HepG2 (cell line): ENCODE measurements at regions not wholly inside any gene's neighbourhood (a gene's known extent, or its start where the extent isn't known, plus 50 kb on each side); places are given as distances from the start of the nearest gene placed in this dataset.

Experiments
- ATAC-seq: fragments of 200-7000 bp; cut with Tn5 transposase; 3 replicates; pipeline ENCODE4 v1.9.1; 2020; ENCODE audit warnings: mild to moderate bottlenecking, moderate library complexity
- BruUV-seq: library from RNA; stranded (reverse); fragments of 400-500 nt; replicated peaks from 2 replicates; lab custom pipeline; 2021; lab: Mats Ljungman, UMichigan
- CTCF ChIA-PET: fragments of 300-600 bp; formaldehyde crosslinking; extraction: SDS; loops from one replicate; lab custom pipeline; 2021; ENCODE audit warnings: low total read pairs, inconsistent platforms, low intra/inter-chr PET ratio; lab: Yijun Ruan, JAX
- POLR2A ChIA-PET: fragments of 350-600 bp; sonication (Branson Sonifier 250); formaldehyde crosslinking; loops from one replicate; lab custom pipeline; 2020; ENCODE audit warnings: antibody characterized with exemption, inconsistent platforms; lab: Yijun Ruan, JAX
- DNase-seq: peaks from one replicate; pipeline ENCODE4 v3.0.0-alpha.2; 2015; ENCODE audit warnings: low spot score
- FAIRE-seq: peaks from 3 replicates; lab custom pipeline; 2011; peaks lifted over from hg19 to GRCh38; lab: Jason Lieb, UNC
- H2AFZ ChIP-seq: one replicate; pipeline ENCODE4 v1.6.1; 2011; ENCODE audit warnings: low read length, inconsistent platforms
- H3K27ac ChIP-seq: fragments of 300-600 bp; 3 replicates; pipeline ENCODE4 v1.8.0; 2011; ENCODE audit warnings: mixed run types, mild to moderate bottlenecking, mixed read lengths, low read length, inconsistent platforms; ENCODE audit not compliant: insufficient read depth; ENCODE audit errors: extremely low read length
- H3K27me3 ChIP-seq, 2 experiments: fragments of 200-600 bp in 1 of 2; 2 replicates in 1 of 2; 3 replicates in 1 of 2; pipeline versions ENCODE4 v1.6.0 to v1.8.0; 2011; ENCODE audit warnings: low read length in 2 of 2, mild to moderate bottlenecking in 2 of 2, moderate library complexity in 2 of 2, inconsistent platforms in 1 of 2; ENCODE audit not compliant: insufficient read depth in 2 of 2, control insufficient read depth in 1 of 2
- H3K36me3 ChIP-seq, 2 experiments: fragments of 200-600 bp in 1 of 2; replicated peaks in 1 of 2; 2 replicates in 1 of 2; 3 replicates in 1 of 2; pipeline versions ENCODE4 v1.5.1 to v1.8.0; 2011; ENCODE audit warnings: low read length in 2 of 2, inconsistent platforms in 1 of 2; ENCODE audit not compliant: insufficient read depth in 2 of 2, control insufficient read depth in 1 of 2
- H3K4me1 ChIP-seq: 2 replicates; pipeline ENCODE4 v1.5.1; 2012; ENCODE audit warnings: low read length, inconsistent platforms; ENCODE audit not compliant: insufficient read depth
- H3K4me2 ChIP-seq: 2 replicates; pipeline ENCODE4 v1.6.0; 2011; ENCODE audit warnings: low read depth, low read length, inconsistent platforms
- H3K4me3 ChIP-seq, 3 experiments: fragments of 200-600 bp in 1 of 3; sonication (generic), shearing (Covaris generic) in 1 of 3; replicated peaks in 1 of 3; 2 replicates each; pipeline ENCODE4 v1.5.1; 2011 to 2016; ENCODE audit warnings: low read length in 3 of 3, inconsistent platforms in 2 of 3, low read depth in 2 of 3, mild to moderate bottlenecking in 2 of 3, control low read depth in 1 of 3, mixed read lengths in 1 of 3; ENCODE audit not compliant: insufficient read depth in 1 of 3
- H3K79me2 ChIP-seq: one replicate; pipeline ENCODE4 v1.6.1; 2011; ENCODE audit warnings: low read length, inconsistent platforms; ENCODE audit not compliant: insufficient read depth
- H3K9ac ChIP-seq: 2 replicates; pipeline ENCODE4 v1.6.0; 2011; ENCODE audit warnings: mild to moderate bottlenecking, low read depth, low read length, inconsistent platforms; ENCODE audit not compliant: insufficient read depth
- H3K9me3 ChIP-seq: 2 replicates; pipeline ENCODE4 v1.5.1; 2012; ENCODE audit warnings: mild to moderate bottlenecking, low read length
- H4K20me1 ChIP-seq: 2 replicates; pipeline ENCODE4 v1.6.0; 2011; ENCODE audit warnings: inconsistent platforms, mild to moderate bottlenecking, low read length, moderate library complexity; ENCODE audit not compliant: insufficient read depth
- KDM2A ChIP-seq: sonication (generic); formaldehyde crosslinking; IDR thresholded peaks from 2 replicates; pipeline ENCODE4 v1.4.0; 2020; ENCODE audit warnings: low read depth, missing genetic modification reagents, borderline replicate concordance
- KLF9 ChIP-seq: IDR thresholded peaks from 2 replicates; pipeline ENCODE4 v1.6.1; 2016; ENCODE audit warnings: low read depth
- NFIB ChIP-seq: sonication (generic); formaldehyde crosslinking; IDR thresholded peaks from 2 replicates; pipeline ENCODE4 v1.9.0; 2021; ENCODE audit warnings: missing genetic modification reagents, mild to moderate bottlenecking, borderline replicate concordance
- NRL ChIP-seq: sonication (generic); formaldehyde crosslinking; IDR thresholded peaks from 2 replicates; pipeline ENCODE4 v1.5.0; 2020; ENCODE audit warnings: missing genetic modification reagents, mild to moderate bottlenecking, moderate library complexity, borderline replicate concordance
- POLR2AphosphoS2 ChIP-seq: IDR thresholded peaks from 2 replicates; pipeline ENCODE4 v1.6.1; 2011; ENCODE audit warnings: low read depth, low read length, improper control_type of control experiment
- SMYD3 ChIP-seq: sonication (generic); formaldehyde crosslinking; IDR thresholded peaks from 2 replicates; pipeline ENCODE4 v1.8.1; 2023; ENCODE audit warnings: mild to moderate bottlenecking, missing genetic modification reagents
- ZBTB1 ChIP-seq: sonication (generic); formaldehyde crosslinking; IDR thresholded peaks from 2 replicates; pipeline ENCODE4 v1.4.0; 2020; ENCODE audit warnings: missing genetic modification reagents, borderline replicate concordance
- ZHX2 ChIP-seq, 2 experiments: sonication (generic) in 1 of 2; formaldehyde crosslinking in 1 of 2; IDR thresholded peaks; 2 replicates each; pipeline versions ENCODE4 v1.6.1 to v1.9.0; 2014 to 2022; ENCODE audit warnings: antibody characterized with exemption in 1 of 2, borderline replicate concordance in 1 of 2, inconsistent platforms in 1 of 2, low read depth in 1 of 2, missing genetic modification reagents in 1 of 2
- ZNF737 ChIP-seq: sonication (generic); formaldehyde crosslinking; IDR thresholded peaks from 2 replicates; pipeline ENCODE4 v1.5.0; 2020; ENCODE audit warnings: missing genetic modification reagents, mild to moderate bottlenecking, borderline replicate concordance
- ZNF773 ChIP-seq: sonication (generic); formaldehyde crosslinking; IDR thresholded peaks from 2 replicates; pipeline ENCODE4 v1.4.0; 2020; ENCODE audit warnings: missing genetic modification reagents, borderline replicate concordance
- WGBS: methylation state at CpG from one replicate; pipeline ENCODE4 v1.1.6; 2017; ENCODE audit warnings: low lambda C conversion rate; 5-methylcytosine and 5-hydroxymethylcytosine counted together
- in situ Hi-C: cut with HindIII; loops from 2 replicates; pipeline ENCODE4 v1.10.0; 2017; ENCODE audit warnings: low pct_unique_long_range_greater_than_20kb; ENCODE audit not compliant: extremely low pct_ligation_motif_present
- intact Hi-C: fragments of 100-400 bp; cut with micrococcal nuclease; formaldehyde crosslinking; loops from one replicate; pipeline ENCODE4 v1.10.0; 2022; ENCODE audit not compliant: unreplicated experiment
- TF ChIP-seq, protein P1 (sequence below): sonication (generic); formaldehyde crosslinking; IDR thresholded peaks from 2 replicates; pipeline ENCODE4 v1.5.0; 2020; ENCODE audit warnings: mild to moderate bottlenecking, missing genetic modification reagents, moderate library complexity
- TF ChIP-seq, protein P2 (sequence below): sonication (generic); formaldehyde crosslinking; IDR thresholded peaks from 2 replicates; pipeline ENCODE4 v1.5.0; 2020; ENCODE audit warnings: missing genetic modification reagents

- H3K4me1 ChIP-seq, result no peaks in the 10 kb centered on the region
- H3K79me2 ChIP-seq, result no peaks in the 10 kb centered on the region
- H3K4me3 ChIP-seq, result no peak overlapping the region
- no peaks in the 10 kb centered on the region; a peak in 1 of 5 replicates for H3K27me3 ChIP-seq
- no peaks in the 10 kb centered on the region for H3K9me3 ChIP-seq
- no TSS peak for BruUV-seq
- H2AFZ ChIP-seq, result no peak overlapping the region
- in situ Hi-C loops, result no loop called here
- POLR2A ChIA-PET, result no interaction called here
- CTCF ChIA-PET, result no interaction called here
- intact Hi-C loops, result no loop called here
- H4K20me1 ChIP-seq, result no peaks in the 10 kb centered on the region
- TF ChIP-seq ZBTB1 (CRISPR knock-in tag) (no peak), NRL (CRISPR knock-in tag) (no peak), ZNF773 (CRISPR knock-in tag) (no peak), KDM2A (no peak), KLF9 (no peak), NFIB (CRISPR knock-in tag) (no peak), POLR2AphosphoS2 (no peak), ZHX2 (IDR thresholded peaks at IDR 0.05; ENCODE audit: low read depth) (no peak), ZHX2 (CRISPR knock-in tag; IDR thresholded peaks at IDR 0.05; ENCODE audit: borderline replicate concordance) (no peak), SMYD3 (CRISPR knock-in tag) (no peak), ZNF737 (CRISPR knock-in tag) (no peak)
- TF ChIP-seq, protein P1, sequence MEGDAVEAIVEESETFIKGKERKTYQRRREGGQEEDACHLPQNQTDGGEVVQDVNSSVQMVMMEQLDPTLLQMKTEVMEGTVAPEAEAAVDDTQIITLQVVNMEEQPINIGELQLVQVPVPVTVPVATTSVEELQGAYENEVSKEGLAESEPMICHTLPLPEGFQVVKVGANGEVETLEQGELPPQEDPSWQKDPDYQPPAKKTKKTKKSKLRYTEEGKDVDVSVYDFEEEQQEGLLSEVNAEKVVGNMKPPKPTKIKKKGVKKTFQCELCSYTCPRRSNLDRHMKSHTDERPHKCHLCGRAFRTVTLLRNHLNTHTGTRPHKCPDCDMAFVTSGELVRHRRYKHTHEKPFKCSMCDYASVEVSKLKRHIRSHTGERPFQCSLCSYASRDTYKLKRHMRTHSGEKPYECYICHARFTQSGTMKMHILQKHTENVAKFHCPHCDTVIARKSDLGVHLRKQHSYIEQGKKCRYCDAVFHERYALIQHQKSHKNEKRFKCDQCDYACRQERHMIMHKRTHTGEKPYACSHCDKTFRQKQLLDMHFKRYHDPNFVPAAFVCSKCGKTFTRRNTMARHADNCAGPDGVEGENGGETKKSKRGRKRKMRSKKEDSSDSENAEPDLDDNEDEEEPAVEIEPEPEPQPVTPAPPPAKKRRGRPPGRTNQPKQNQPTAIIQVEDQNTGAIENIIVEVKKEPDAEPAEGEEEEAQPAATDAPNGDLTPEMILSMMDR, result no peak
- TF ChIP-seq, protein P2, sequence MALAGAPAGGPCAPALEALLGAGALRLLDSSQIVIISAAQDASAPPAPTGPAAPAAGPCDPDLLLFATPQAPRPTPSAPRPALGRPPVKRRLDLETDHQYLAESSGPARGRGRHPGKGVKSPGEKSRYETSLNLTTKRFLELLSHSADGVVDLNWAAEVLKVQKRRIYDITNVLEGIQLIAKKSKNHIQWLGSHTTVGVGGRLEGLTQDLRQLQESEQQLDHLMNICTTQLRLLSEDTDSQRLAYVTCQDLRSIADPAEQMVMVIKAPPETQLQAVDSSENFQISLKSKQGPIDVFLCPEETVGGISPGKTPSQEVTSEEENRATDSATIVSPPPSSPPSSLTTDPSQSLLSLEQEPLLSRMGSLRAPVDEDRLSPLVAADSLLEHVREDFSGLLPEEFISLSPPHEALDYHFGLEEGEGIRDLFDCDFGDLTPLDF, result no peak
- ATAC-seq, result no peak
- 0% methylated on average over 2 of the region's 2 CpGs for WGBS
- no peak overlapping the region for H3K4me2 ChIP-seq
- no peak for DNase-seq
- no peak overlapping the region for H3K9ac ChIP-seq
- H3K36me3 ChIP-seq, result no peaks in the 10 kb centered on the region
- FAIRE-seq, result no peak
- H3K27ac ChIP-seq, result no peak overlapping the region
Observed at GRCh38 chr1:232532901-232533300, 97.0 kb downstream of the SIPA1L2 start.
